Activated T-cell treated with anti-CD3 and anti-CD28 coated beads for 48 hours (primary cell): ENCODE measurements at regions not wholly inside any gene's neighbourhood (a gene's known extent, or its start where the extent isn't known, plus 50 kb on each side); places are given as distances from the start of the nearest gene placed in this dataset.

Experiments used
- DNase-seq: peaks from one replicate; pipeline ENCODE4 v3.0.0-alpha.2; 2020; ENCODE audit warnings: low read depth

- no peak for DNase-seq
These were observed 109.6 kb downstream of the SIK1 start for GRCh38 chr21:43317254-43317748.

DNA sequence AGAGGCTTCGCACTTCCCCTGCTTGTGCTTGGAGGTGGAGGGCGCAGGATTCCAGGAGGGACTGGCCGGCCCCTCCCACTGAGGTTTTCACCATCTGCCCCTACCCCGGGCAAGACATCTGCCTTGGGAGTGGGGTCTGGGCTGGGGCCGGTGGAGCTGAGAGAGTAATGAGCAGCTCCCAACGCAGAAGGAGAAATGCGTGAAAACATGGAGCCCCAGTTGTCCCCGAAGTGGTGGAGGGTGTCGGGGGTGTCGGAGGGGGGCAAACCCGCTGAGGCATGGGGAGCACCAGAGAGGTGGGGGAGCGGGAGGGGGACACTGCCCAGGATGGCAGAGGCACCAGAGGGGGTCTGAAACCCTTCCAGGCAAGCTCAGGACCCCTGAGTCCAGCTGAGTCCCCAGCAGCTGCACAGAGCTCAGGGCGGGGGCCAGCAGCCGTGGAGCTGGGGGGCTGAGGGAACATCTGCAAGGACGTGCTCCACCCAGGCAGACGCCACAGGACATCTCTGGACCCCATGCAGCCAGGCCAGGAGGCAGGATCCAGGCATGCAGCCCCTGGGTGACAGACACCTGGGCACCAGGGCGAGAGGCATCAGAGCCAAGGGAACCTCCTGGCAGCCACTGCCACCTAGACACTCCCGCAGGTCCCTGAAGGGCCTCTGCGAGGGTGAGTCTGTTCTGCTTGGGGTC, 110.6 kb downstream of the SIK1 start:
- DNase-seq = no peak

DNA sequence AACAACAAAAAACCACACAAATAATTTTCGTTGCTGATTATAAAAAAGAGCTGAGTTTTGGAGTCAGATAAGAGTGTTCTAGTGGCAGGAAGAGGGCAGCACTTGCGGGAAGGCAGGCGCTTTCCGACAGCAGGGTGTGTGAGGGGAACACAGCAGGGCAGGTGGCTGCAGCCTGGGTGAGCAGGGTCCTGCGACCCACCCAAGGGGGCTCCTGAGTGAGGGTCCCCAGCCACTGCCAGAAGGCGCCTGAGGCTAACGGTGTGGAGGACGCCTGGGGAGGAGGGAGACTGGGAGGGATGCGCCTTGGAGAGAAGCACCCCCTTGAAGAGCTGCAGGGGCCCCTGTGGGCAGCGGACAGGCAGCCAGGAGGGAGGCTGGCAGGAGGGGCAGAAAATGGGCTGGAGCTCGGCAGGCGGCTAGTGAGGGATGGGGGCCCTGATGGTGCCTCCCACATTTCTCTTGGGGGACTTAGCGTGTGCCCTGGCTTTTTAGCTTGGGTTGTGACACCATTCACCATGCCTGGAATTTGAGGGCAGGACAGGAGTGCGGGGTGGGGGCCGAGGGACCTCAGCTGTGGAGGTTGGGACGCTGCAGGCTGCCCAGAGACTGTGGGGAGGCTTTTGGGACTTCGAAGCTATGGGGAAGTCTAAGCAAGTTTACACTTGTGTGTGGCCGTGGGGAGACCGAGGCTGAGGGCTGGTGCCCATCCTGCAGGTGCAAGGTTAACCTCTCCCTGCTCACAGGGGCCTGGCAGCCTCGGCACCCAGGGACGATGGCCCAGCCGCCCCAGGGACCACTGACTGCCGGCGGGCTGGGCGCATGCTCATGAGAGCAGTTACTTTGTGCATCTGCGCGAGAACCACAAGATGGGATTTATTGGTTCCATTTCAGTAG, 111.4 kb downstream of the SIK1 start:
- no peak for DNase-seq

DNA sequence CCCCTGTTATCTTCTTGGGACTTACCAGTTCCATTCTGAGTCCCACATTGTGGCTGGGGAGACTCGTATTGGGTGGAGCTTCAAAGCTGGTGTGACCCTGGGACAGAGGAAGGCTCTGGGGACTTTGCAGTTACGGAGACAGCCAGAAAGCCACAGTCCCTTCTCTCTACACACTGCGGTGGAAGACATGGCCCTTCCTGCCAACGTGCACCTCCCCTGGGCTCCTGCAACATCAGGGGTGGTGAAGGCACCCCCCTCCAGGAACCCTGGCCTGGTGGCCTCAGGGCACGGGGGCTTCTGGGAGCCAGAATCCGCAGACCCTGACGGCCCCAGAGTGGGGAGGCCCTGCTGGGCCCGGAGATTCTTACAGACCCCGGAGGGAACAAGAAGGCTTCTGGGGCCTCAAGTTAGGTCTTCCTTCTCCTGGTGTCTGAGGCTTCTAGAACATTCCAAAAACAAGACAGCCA, 113.0 kb downstream of the SIK1 start:
- no peak for DNase-seq

- no peak for DNase-seq
These were observed 113.6 kb downstream of the SIK1 start for GRCh38 chr21:43313221-43313938.

- DNase-seq = no peak
These were observed 114.2 kb downstream of the SIK1 start for GRCh38 chr21:43312751-43313169.

DNA sequence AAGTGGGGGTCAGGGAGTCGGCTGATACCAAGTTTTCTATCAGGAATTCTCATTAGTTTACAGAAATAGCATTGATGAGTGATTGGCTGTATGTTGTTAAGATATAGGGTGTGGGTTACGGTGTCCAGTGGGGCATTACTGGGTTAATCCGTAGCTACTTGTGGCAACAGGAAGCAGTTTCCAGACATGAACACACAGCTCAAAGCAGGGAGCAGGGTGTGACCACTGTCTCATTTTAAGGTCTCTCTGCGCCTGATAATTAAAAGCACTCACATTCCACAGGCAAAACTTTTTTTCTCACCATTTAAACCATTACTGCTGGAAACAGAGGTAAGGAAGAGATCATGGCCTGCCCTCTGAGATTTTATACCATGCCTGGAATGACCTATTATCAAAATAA, 114.9 kb downstream of the SIK1 start:
- no peak for DNase-seq

DNA sequence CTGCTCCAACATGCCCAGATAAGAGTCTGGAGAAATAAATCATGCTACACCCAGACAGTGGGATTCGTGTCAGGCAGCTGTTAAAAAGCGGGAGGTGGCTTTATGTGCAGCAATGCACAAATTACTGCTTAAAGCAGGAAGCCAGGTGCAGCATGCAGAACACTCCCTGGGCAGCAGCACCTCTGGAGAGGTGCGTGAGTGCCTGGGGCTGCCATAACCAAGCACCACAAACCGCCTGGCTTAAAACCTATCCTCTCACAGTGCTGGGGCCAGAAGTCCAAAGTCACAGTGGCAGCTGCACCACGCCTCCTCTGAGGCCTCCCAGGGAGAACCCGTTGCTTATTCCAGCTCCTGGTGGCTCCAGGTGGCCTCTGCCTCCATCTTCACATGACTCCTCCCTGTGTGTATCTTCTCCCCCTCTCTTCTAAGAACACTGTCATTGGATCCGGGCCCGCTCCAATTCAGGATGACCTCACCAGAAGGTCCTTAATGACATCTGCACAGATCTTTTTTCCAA, 115.6 kb downstream of the SIK1 start:
- no peak for DNase-seq

- no peak for DNase-seq
These were observed 118.1 kb downstream of the SIK1 start for GRCh38 chr21:43308815-43309283.

- DNase-seq = no peak
These were observed 118.7 kb downstream of the SIK1 start for GRCh38 chr21:43308101-43308814.

- DNase-seq = no peak
These were observed 119.3 kb downstream of the SIK1 start for GRCh38 chr21:43307677-43308070.

DNA sequence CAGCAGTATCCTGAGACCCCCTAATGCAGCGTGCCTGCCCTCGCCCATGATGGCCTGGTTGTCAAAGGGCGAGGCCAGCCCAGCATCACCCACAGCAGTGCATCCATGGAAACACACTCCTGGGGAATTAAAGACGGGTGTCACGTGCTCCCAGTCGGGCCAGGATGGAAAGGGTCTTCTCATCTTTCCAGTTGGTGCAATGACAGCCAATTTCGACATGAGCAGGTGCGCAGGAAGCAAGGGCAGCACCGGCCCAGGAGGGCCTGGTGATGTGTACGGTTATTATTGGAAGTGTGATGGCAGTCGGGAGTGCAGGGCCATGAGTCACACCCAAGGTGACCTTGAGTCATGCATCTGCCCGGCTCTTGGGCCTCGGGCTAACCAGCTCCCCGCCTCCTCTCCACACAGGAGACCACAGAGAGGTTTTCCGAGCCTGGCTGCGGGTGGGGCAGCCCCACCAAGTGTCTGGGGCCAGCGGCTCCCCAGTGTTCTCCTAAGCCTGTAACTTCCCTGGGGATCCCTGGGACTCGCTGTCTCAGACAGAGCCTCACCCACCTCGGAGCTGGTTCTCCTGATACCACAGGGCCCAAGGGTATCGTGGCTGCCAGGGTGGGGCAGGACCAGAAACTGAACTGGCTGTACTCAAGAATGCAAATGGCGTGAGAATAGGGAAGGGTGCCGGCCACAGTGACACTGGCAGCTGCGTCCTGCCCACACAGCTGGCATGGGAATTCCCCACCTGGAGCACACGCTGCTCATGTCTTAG, 119.8 kb downstream of the SIK1 start:
- no peak for DNase-seq

DNA sequence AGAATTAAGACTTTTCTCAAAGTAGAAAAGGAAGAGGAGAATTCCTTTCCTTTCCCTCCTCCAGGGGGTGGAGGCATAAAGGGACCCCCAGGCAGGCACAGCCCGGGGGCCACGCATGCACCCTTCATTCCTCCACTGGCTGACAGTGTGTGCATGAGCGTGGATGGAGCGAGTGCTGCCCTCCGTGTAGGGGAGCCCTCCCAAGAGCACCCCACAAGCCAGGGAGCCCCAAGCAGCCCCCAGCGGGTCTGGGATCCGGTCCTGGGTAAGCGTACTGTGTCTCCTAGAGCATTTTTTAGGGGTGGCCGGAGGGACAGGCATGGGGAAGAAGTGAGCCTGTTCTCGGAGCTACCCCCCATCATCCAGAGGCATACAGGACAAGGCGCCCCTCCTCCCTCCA, 120.5 kb downstream of the SIK1 start:
- no peak for DNase-seq

DNA sequence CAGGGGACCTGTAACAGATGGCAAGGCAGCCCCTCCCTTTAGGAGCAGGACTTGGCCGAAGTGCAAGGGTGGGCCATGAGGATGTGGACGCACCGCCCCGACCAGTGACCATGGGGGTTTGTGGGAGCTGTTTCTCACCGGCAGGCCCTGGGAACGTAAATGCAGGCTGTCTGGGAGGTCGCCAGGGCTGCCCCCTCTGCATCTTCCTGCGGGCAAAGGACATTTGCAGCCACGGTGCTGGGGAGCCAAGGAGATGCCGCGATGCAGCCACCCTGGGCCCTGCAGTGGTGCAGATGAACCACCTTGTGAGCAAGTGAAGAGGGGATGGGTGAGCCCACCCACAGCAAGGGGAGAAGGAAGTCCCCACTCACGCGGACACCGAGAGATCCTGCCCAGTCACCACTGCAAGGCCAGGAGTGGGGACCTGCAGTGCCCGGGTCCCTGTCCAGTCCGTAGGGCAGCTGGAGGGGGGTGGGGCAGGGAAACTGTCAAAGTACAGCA, 121.1 kb downstream of the SIK1 start:
- no peak for DNase-seq

GRCh38 chr21:43305336-43305665, 121.6 kb downstream of the SIK1 start:
- DNase-seq = no peak

GRCh38 chr21:43304621-43305335, 122.2 kb downstream of the SIK1 start:
- DNase-seq = no peak

- DNase-seq = no peak
These were observed 122.7 kb downstream of the SIK1 start for GRCh38 chr21:43304206-43304605.

GRCh38 chr21:43303275-43304178, 123.4 kb downstream of the SIK1 start:
- DNase-seq = no peak

- no peak for DNase-seq
These were observed 124.2 kb downstream of the SIK1 start for GRCh38 chr21:43302769-43303168.
